MM.1S (cell line): ENCODE measurements at regions not wholly inside any gene's neighbourhood (a gene's known extent, or its start where the extent isn't known, plus 50 kb on each side); places are given as distances from the start of the nearest gene placed in this dataset.

Source experiments
- EZH2 ChIP-seq: fragments of 300-600 bp; sonication (generic); optimal IDR thresholded peaks from 2 replicates; pipeline ENCODE3; 2017; ENCODE audit warnings: low read depth, mild to moderate bottlenecking, antibody characterized with exemption, low read length, mixed read lengths
- TF ChIP-seq, protein P1 (sequence below): fragments of 300-600 bp; sonication (generic); IDR thresholded peaks from 2 replicates; pipeline ENCODE4 v1.5.1; 2016; ENCODE audit warnings: antibody characterized with exemption, low read length, mixed read lengths

DNA sequence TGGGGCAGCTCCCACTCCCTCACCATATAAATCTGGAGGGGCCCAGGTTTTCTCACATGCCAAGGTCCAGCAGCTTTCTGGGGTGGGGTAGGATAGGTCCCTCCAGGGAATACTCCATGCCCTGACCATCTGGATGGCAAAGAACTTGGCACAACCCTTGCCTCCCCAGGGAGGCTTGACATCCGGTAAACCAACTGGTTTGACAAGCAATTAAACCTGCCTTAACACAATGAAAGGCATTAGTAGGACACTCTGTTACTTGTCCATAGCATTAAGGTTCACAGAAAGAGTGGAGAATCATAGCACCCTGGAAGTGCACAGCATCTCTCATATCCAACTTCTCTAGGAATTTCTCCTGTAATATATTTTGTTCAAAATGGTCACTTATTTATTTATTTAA is 63.9 kb upstream of the MAF start:
- TF ChIP-seq EZH2: no peak
- TF ChIP-seq, protein P1, sequence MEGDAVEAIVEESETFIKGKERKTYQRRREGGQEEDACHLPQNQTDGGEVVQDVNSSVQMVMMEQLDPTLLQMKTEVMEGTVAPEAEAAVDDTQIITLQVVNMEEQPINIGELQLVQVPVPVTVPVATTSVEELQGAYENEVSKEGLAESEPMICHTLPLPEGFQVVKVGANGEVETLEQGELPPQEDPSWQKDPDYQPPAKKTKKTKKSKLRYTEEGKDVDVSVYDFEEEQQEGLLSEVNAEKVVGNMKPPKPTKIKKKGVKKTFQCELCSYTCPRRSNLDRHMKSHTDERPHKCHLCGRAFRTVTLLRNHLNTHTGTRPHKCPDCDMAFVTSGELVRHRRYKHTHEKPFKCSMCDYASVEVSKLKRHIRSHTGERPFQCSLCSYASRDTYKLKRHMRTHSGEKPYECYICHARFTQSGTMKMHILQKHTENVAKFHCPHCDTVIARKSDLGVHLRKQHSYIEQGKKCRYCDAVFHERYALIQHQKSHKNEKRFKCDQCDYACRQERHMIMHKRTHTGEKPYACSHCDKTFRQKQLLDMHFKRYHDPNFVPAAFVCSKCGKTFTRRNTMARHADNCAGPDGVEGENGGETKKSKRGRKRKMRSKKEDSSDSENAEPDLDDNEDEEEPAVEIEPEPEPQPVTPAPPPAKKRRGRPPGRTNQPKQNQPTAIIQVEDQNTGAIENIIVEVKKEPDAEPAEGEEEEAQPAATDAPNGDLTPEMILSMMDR: no peak
